OCI-LY7 (cell line): ENCODE measurements at regions not wholly inside any gene's neighbourhood (a gene's known extent, or its start where the extent isn't known, plus 50 kb on each side); places are given as distances from the start of the nearest gene placed in this dataset.

ENCODE experiments used
- BruUV-seq: library from RNA; stranded (reverse); fragments of 400-500 nt; replicated peaks from 2 replicates; lab custom pipeline; 2021; lab: Mats Ljungman, UMichigan
- CTCF ChIA-PET: fragments of 300-600 bp; sonication (Branson Sonifier 250); formaldehyde crosslinking; loops from one replicate; lab custom pipeline; 2022; ENCODE audit warnings: antibody characterized with exemption; ENCODE audit not compliant: unreplicated experiment; lab: Charles Lee
- POLR2A ChIA-PET: fragments of 300-600 bp; sonication (Branson Sonifier 250); formaldehyde crosslinking; loops from one replicate; lab custom pipeline; 2022; ENCODE audit warnings: antibody characterized with exemption; lab: Charles Lee
- DNase-seq: peaks from one replicate; pipeline ENCODE4 v3.0.0-alpha.2; 2015; ENCODE audit warnings: low spot score
- H2AFZ ChIP-seq: fragments of 200-600 bp; sonication (generic), shearing (Covaris generic); 2 replicates; pipeline ENCODE4 v1.6.1; 2014; ENCODE audit warnings: mild to moderate bottlenecking, antibody characterized with exemption, low read length, moderate library complexity
- H3K27ac ChIP-seq: fragments of 200-600 bp; sonication (generic); 2 replicates; pipeline ENCODE4 v1.5.1; 2014; ENCODE audit warnings: mixed run types, low read depth, mild to moderate bottlenecking, moderate library complexity, low read length, inconsistent platforms; ENCODE audit not compliant: poor library complexity, severe bottlenecking
- H3K36me3 ChIP-seq: fragments of 200-600 bp; sonication (generic); 2 replicates; pipeline ENCODE4 v1.6.1; 2014; ENCODE audit warnings: mild to moderate bottlenecking, antibody characterized with exemption, low read length, moderate library complexity, mixed read lengths; ENCODE audit not compliant: insufficient read depth
- H3K4me1 ChIP-seq: fragments of 200-600 bp; sonication (generic); 2 replicates; pipeline ENCODE4 v1.5.1; 2014; ENCODE audit warnings: mild to moderate bottlenecking, low read length; ENCODE audit not compliant: insufficient read depth, poor library complexity, severe bottlenecking
- H3K4me2 ChIP-seq: fragments of 200-600 bp; sonication (generic); 2 replicates; pipeline ENCODE4 v1.6.1; 2014; ENCODE audit warnings: mild to moderate bottlenecking, low read length
- H3K4me3 ChIP-seq: fragments of 200-600 bp; sonication (generic); 2 replicates; pipeline ENCODE4 v1.5.1; 2014; ENCODE audit warnings: mild to moderate bottlenecking, low read depth, low read length; ENCODE audit not compliant: poor library complexity, severe bottlenecking
- H3K79me2 ChIP-seq: fragments of 200-600 bp; sonication (generic); 2 replicates; pipeline ENCODE4 v1.6.1; 2016; ENCODE audit warnings: low read depth, mild to moderate bottlenecking, low read length, moderate library complexity, mixed read lengths; ENCODE audit not compliant: insufficient read depth
- H3K9me2 ChIP-seq: fragments of 200-600 bp; sonication (generic); 2 replicates; pipeline ENCODE4 v1.6.1; 2016; ENCODE audit warnings: mild to moderate bottlenecking, low read length, mixed read lengths; ENCODE audit not compliant: insufficient read depth
- H3K9me3 ChIP-seq: fragments of 200-600 bp; sonication (generic); 2 replicates; pipeline ENCODE4 v1.6.1; 2014; ENCODE audit warnings: mild to moderate bottlenecking, mixed run types, low read length, mixed read lengths
- H4K20me1 ChIP-seq: fragments of 200-600 bp; sonication (generic); 2 replicates; pipeline ENCODE4 v1.6.1; 2014; ENCODE audit warnings: mild to moderate bottlenecking, antibody characterized with exemption, low read length, moderate library complexity, mixed read lengths; ENCODE audit not compliant: insufficient read depth
- CTCF ChIP-seq: fragments of 200-600 bp; sonication (generic); conservative IDR thresholded peaks from 2 replicates; pipeline ENCODE4 v1.5.1; 2014; ENCODE audit warnings: mild to moderate bottlenecking, antibody characterized with exemption, low read length, moderate library complexity, mixed read lengths
- EZH2phosphoT487 ChIP-seq: fragments of 200-600 bp; sonication (generic); IDR thresholded peaks from 2 replicates; pipeline ENCODE4 v1.6.1; 2018; ENCODE audit warnings: low read depth, borderline replicate concordance, mild to moderate bottlenecking, mixed run types, antibody characterized with exemption, low read length, moderate library complexity, mixed read lengths
- intact Hi-C: fragments of 100-400 bp; cut with micrococcal nuclease; formaldehyde crosslinking; loops from one replicate; pipeline ENCODE4 v1.10.0; 2022; ENCODE audit not compliant: unreplicated experiment

GRCh38 chr3:94285872-94286271, 223.0 kb downstream of the NSUN3 start:
- Histone ChIP-seq H2AFZ (no peak overlapping the region), H3K9me2 (no peaks in the 10 kb centered on the region; the same call in 1 of the 2 replicates), H3K79me2 (no peaks in the 10 kb centered on the region), H3K4me3 (no peak overlapping the region), H3K9me3 (no peaks in the 10 kb centered on the region), H4K20me1 (no peaks in the 10 kb centered on the region), H3K4me1 (no peaks in the 10 kb centered on the region), H3K36me3 (no peaks in the 10 kb centered on the region), H3K27ac (no peak overlapping the region), H3K4me2 (no peak overlapping the region)
- BruUV-seq: no TSS peak
- POLR2A ChIA-PET: no interaction called here
- CTCF ChIA-PET: no interaction called here
- TF ChIP-seq CTCF (peak; percentile 49; the same call in 1 of the 2 replicates), EZH2phosphoT487 (no peak)
- intact Hi-C loops: no loop called here
- no peak for DNase-seq

- BruUV-seq: no TSS peak
- H4K20me1 ChIP-seq: no peaks in the 10 kb centered on the region
- CTCF ChIA-PET: no interaction called here
- intact Hi-C loops: no loop called here
- no peak overlapping the region for H3K4me3 ChIP-seq
- no peaks in the 10 kb centered on the region; the same call in 1 of the 2 replicates for H3K9me2 ChIP-seq
- POLR2A ChIA-PET: no interaction called here
- H3K4me2 ChIP-seq: no peak overlapping the region
- H3K79me2 ChIP-seq: no peaks in the 10 kb centered on the region
- no peaks in the 10 kb centered on the region for H3K36me3 ChIP-seq
- H3K9me3 ChIP-seq: no peaks in the 10 kb centered on the region
- no peak for TF ChIP-seq CTCF
- TF ChIP-seq EZH2phosphoT487: no peak
- H2AFZ ChIP-seq: no peak overlapping the region
- DNase-seq: no peak
- no peak overlapping the region for H3K27ac ChIP-seq
- H3K4me1 ChIP-seq: no peaks in the 10 kb centered on the region
Measured at GRCh38 chr3:94291686-94292085, 228.8 kb downstream of the NSUN3 start.

- H3K27ac ChIP-seq: no peak overlapping the region
- no peaks in the 10 kb centered on the region for H3K9me3 ChIP-seq
- ChIA-PET CTCF (no interaction called here), POLR2A (interaction anchor here (1.1 kb wide), 1 partner anchor 21 kb away, joined by 3 read pairs; no protein-coding TSS in a partner anchor)
- H3K36me3 ChIP-seq: no peaks in the 10 kb centered on the region
- no peak for DNase-seq
- H3K4me3 ChIP-seq: no peak overlapping the region
- no TSS peak for BruUV-seq
- TF ChIP-seq EZH2phosphoT487: no peak
- TF ChIP-seq CTCF: no peak
- H3K9me2 ChIP-seq: no peaks in the 10 kb centered on the region; the same call in 1 of the 2 replicates
- H2AFZ ChIP-seq: no peak overlapping the region
- intact Hi-C loops: no loop called here
- no peak overlapping the region for H3K4me2 ChIP-seq
- H4K20me1 ChIP-seq: no peaks in the 10 kb centered on the region
- no peaks in the 10 kb centered on the region for H3K79me2 ChIP-seq
- no peaks in the 10 kb centered on the region for H3K4me1 ChIP-seq
Measured at GRCh38 chr3:94292151-94292550, 229.3 kb downstream of the NSUN3 start.
